ENCODE measurements at regions not wholly inside any gene's neighbourhood (a gene's known extent, or its start where the extent isn't known, plus 50 kb on each side); places are given as distances from the start of the nearest gene placed in this dataset.

GRCh38 chr6:112481211-112481610 is 134.1 kb downstream of the RFPL4B start:
- TF ChIP-seq CTCF (IDR thresholded peaks at IDR 0.05; ENCODE audit: low read depth, low read length) (no peak), POLR2A (IDR thresholded peaks at IDR 0.05; ENCODE audit: extremely low read depth, insufficient read length) (no peak), MAX (IDR thresholded peaks at IDR 0.05; ENCODE audit: low read depth, low read length) (no peak)

Data from NB4 (cell line).